Breast epithelium (tissue), 3 donors: ENCODE measurements at regions not wholly inside any gene's neighbourhood (a gene's known extent, or its start where the extent isn't known, plus 50 kb on each side); places are given as distances from the start of the nearest gene placed in this dataset.

Experiments
- CTCF ChIP-seq, 3 donors: fragments of 450-650 bp; IDR thresholded peaks; one replicate each; pipeline ENCODE4 v1.5.1; 2016 to 2017; ENCODE audit warnings: antibody characterized with exemption in 3 of 3, mild to moderate bottlenecking in 3 of 3, moderate library complexity in 3 of 3
- POLR2A ChIP-seq: fragments of 450-650 bp; IDR thresholded peaks from one replicate; pipeline ENCODE4 v1.6.1; 2016; ENCODE audit warnings: antibody characterized with exemption, mild to moderate bottlenecking, moderate library complexity
- POLR2AphosphoS5 ChIP-seq, 3 donors: sonication (generic); formaldehyde crosslinking; IDR thresholded peaks; one replicate each; pipeline ENCODE4 v1.6.1; 2017; ENCODE audit warnings: antibody characterized with exemption in 3 of 3

GRCh38 chr5:168186289-168187074 lies 105.0 kb upstream of the WWC1 start:
- TF ChIP-seq CTCF (IDR thresholded peaks at IDR 0.05) = no peak
- no peak for TF ChIP-seq POLR2A
- TF ChIP-seq POLR2AphosphoS5 (IDR thresholded peaks at IDR 0.05) = no peak
